Endothelial cell of umbilical vein (primary cell): ENCODE measurements at regions not wholly inside any gene's neighbourhood (a gene's known extent, or its start where the extent isn't known, plus 50 kb on each side); places are given as distances from the start of the nearest gene placed in this dataset.

Experiments used
- BruUV-seq: library from RNA; stranded (reverse); fragments of 400-500 nt; replicated peaks from 2 replicates; lab custom pipeline; 2021; lab: Mats Ljungman, UMichigan
- CTCF ChIA-PET: fragments of 300-600, 350-600 bp; sonication (Branson Sonifier 250); formaldehyde crosslinking; loops from one replicate; lab custom pipeline; 2021; ENCODE audit warnings: antibody characterized with exemption, inconsistent platforms; lab: Charles Lee
- POLR2A ChIA-PET: fragments of 300-600, 350-600 bp; sonication (Branson Sonifier 250); formaldehyde crosslinking; loops from one replicate; lab custom pipeline; 2021; ENCODE audit warnings: antibody characterized with exemption, inconsistent platforms; lab: Charles Lee
- DNase-seq: peaks from one replicate; pipeline ENCODE4 v3.0.0-alpha.2; 2011; ENCODE audit warnings: low read depth, low spot score
- FAIRE-seq: peaks from 2 replicates; lab custom pipeline; 2011; peaks lifted over from hg19 to GRCh38; lab: Jason Lieb, UNC
- H2AFZ ChIP-seq: 2 replicates; pipeline ENCODE4 v1.6.0; 2012; ENCODE audit warnings: low read depth, low read length, control low read depth, inconsistent platforms
- H3K27ac ChIP-seq: 2 replicates; pipeline ENCODE4 v1.5.1; 2011; ENCODE audit warnings: low read depth, mild to moderate bottlenecking, control low read depth, low read length, moderate library complexity; ENCODE audit not compliant: insufficient read depth
- H3K27me3 ChIP-seq, 2 experiments: 2 replicates each; pipeline versions ENCODE4 v1.6.0 to v1.6.1; 2011; ENCODE audit warnings: low read length in 2 of 2, mixed read lengths in 1 of 2; ENCODE audit not compliant: control insufficient read depth in 2 of 2, insufficient read depth in 2 of 2
- H3K36me3 ChIP-seq, 2 experiments: 2 replicates in 1 of 2; 3 replicates in 1 of 2; pipeline ENCODE4 v1.5.1; 2011; ENCODE audit warnings: low read length in 2 of 2, mild to moderate bottlenecking in 1 of 2, moderate library complexity in 1 of 2; ENCODE audit not compliant: control insufficient read depth in 2 of 2, insufficient read depth in 2 of 2; ENCODE audit errors: extremely low read depth in 1 of 2
- H3K4me1 ChIP-seq: 3 replicates; pipeline ENCODE4 v1.5.1; 2011; ENCODE audit warnings: mild to moderate bottlenecking, low read length; ENCODE audit not compliant: control insufficient read depth, insufficient read depth; ENCODE audit errors: extremely low read depth
- H3K4me2 ChIP-seq: 2 replicates; pipeline ENCODE4 v1.6.1; 2011; ENCODE audit warnings: low read length, control low read depth, mixed read lengths; ENCODE audit not compliant: insufficient read depth
- H3K4me3 ChIP-seq, 3 experiments: fragments of 200-600 bp in 1 of 3; sonication (generic), shearing (Covaris generic) in 1 of 3; replicated peaks in 1 of 3; 2 replicates each; pipeline ENCODE4 v1.5.1; 2011 to 2016; ENCODE audit warnings: control low read depth in 3 of 3, low read length in 3 of 3, mild to moderate bottlenecking in 2 of 3, inconsistent platforms in 1 of 3, low read depth in 1 of 3, moderate library complexity in 1 of 3; ENCODE audit not compliant: insufficient read depth in 1 of 3
- H3K79me2 ChIP-seq: 2 replicates; pipeline ENCODE4 v1.6.0; 2012; ENCODE audit warnings: low read length, inconsistent platforms; ENCODE audit not compliant: control insufficient read depth, insufficient read depth
- H3K9ac ChIP-seq: replicated peaks from 2 replicates; pipeline ENCODE3; 2011; ENCODE audit warnings: low read length, control low read depth; ENCODE audit not compliant: insufficient read depth; ENCODE audit errors: extremely low read depth
- H3K9me1 ChIP-seq: replicated peaks from 3 replicates; pipeline ENCODE4 v1.6.0; 2011; ENCODE audit warnings: mild to moderate bottlenecking, low read length; ENCODE audit not compliant: control insufficient read depth, insufficient read depth; ENCODE audit errors: extremely low read depth
- H3K9me3 ChIP-seq: replicated peaks from 2 replicates; pipeline ENCODE4 v1.5.1; 2012; ENCODE audit warnings: low read length, inconsistent platforms; ENCODE audit not compliant: control insufficient read depth, insufficient read depth
- H4K20me1 ChIP-seq: replicated peaks from 2 replicates; pipeline ENCODE3; 2011; ENCODE audit warnings: mild to moderate bottlenecking, low read length; ENCODE audit not compliant: control insufficient read depth, insufficient read depth; ENCODE audit errors: extremely low read depth
- CTCF ChIP-seq, 2 donors: IDR thresholded peaks; 1 replicate in 1 of 2; 2 replicates in 1 of 2; pipeline ENCODE4 v1.5.1; 2011; ENCODE audit warnings: low read length in 2 of 2, mild to moderate bottlenecking in 2 of 2, moderate library complexity in 2 of 2, control low read depth in 1 of 2, inconsistent platforms in 1 of 2, low read depth in 1 of 2; ENCODE audit not compliant: insufficient read depth in 1 of 2; ENCODE audit errors: extremely low read depth in 1 of 2
- EZH2 ChIP-seq: IDR thresholded peaks from 2 replicates; pipeline ENCODE4 v1.6.1; 2012; ENCODE audit warnings: borderline replicate concordance, low read depth, mild to moderate bottlenecking, moderate library complexity, low read length, inconsistent platforms; ENCODE audit not compliant: severe bottlenecking
- FOS ChIP-seq: IDR thresholded peaks from 2 replicates; pipeline ENCODE4 v1.6.1; 2011; ENCODE audit warnings: mild to moderate bottlenecking, low read length, moderate library complexity, borderline replicate concordance; ENCODE audit not compliant: insufficient read depth
- GATA2 ChIP-seq: IDR thresholded peaks from 2 replicates; pipeline ENCODE4 v1.7.0; 2011; ENCODE audit warnings: low read depth, mild to moderate bottlenecking, moderate library complexity, mixed read lengths, low read length; ENCODE audit not compliant: insufficient read length, insufficient read depth
- JUN ChIP-seq: IDR thresholded peaks from 2 replicates; pipeline ENCODE4 v1.6.1; 2011; ENCODE audit warnings: borderline replicate concordance, low read depth; ENCODE audit not compliant: insufficient read length, insufficient read depth
- MAX ChIP-seq: IDR thresholded peaks from 2 replicates; pipeline ENCODE4 v1.6.1; 2011; ENCODE audit not compliant: insufficient read depth, insufficient read length
- MYC ChIP-seq: IDR thresholded peaks from one replicate; pipeline ENCODE4 v1.6.1; 2011; ENCODE audit warnings: mild to moderate bottlenecking, low read depth, low read length
- POLR2A ChIP-seq: IDR thresholded peaks from 2 replicates; pipeline ENCODE4 v1.6.1; 2012; ENCODE audit warnings: low read depth, mild to moderate bottlenecking, control low read depth, low read length
- POLR2AphosphoS5 ChIP-seq: IDR thresholded peaks from 2 replicates; pipeline ENCODE4 v1.6.1; 2012; ENCODE audit warnings: low read depth, mild to moderate bottlenecking, control low read depth, low read length, moderate library complexity; ENCODE audit not compliant: insufficient read depth
- dilution Hi-C: fragments of 300-500 bp; cut with MboI; formaldehyde crosslinking; loops from one replicate; pipeline ENCODE4 v1.15.0; 2019; ENCODE audit warnings: low sequenced_read_pairs; ENCODE audit not compliant: extremely low pct_ligation_motif_present
- intact Hi-C: fragments of 100-400 bp; cut with micrococcal nuclease; formaldehyde crosslinking; loops from one replicate; pipeline ENCODE4 v1.10.0; 2022

GRCh38 chr17:74134991-74135390 is 68.5 kb upstream of the RPL38 start:
- Histone ChIP-seq H3K27me3 (no peaks in the 10 kb centered on the region), H3K36me3 (no peaks in the 10 kb centered on the region), H3K9ac (no peak overlapping the region), H3K9me3 (no peaks in the 10 kb centered on the region), H3K27ac (no peak overlapping the region), H4K20me1 (no peaks in the 10 kb centered on the region), H3K4me2 (no peak overlapping the region), H3K4me3 (no peak overlapping the region), H3K79me2 (no peaks in the 10 kb centered on the region), H3K9me1 (no peaks in the 10 kb centered on the region), H2AFZ (no peak overlapping the region), H3K4me1 (no peaks in the 10 kb centered on the region)
- ChIA-PET POLR2A (no interaction called here), CTCF (no interaction called here)
- DNase-seq (no peak), FAIRE-seq (no peak)
- TF ChIP-seq MAX (no peak), GATA2 (no peak), POLR2A (no peak), FOS (no peak), EZH2 (no peak), JUN (no peak), POLR2AphosphoS5 (no peak), MYC (no peak), CTCF (IDR thresholded peaks at IDR 0.05; ENCODE audit: extremely low read depth in 1 of 2, insufficient read depth in 1 of 2, low read depth in 1 of 2, low read length in 2 of 2) (no peak)
- dilution Hi-C loops (no loop called here), intact Hi-C loops (no loop called here)
- no TSS peak for BruUV-seq
